CD14-positive monocyte (primary cell): ENCODE measurements at regions not wholly inside any gene's neighbourhood (a gene's known extent, or its start where the extent isn't known, plus 50 kb on each side); places are given as distances from the start of the nearest gene placed in this dataset.

Source experiments
- DNase-seq, 3 donors: peaks; one replicate each; pipeline ENCODE4 v3.0.0-alpha.2; 2011 to 2022
- H2AFZ ChIP-seq: 2 replicates; pipeline ENCODE4 v1.6.0; 2012; ENCODE audit warnings: mild to moderate bottlenecking, low read depth, low read length, inconsistent platforms; ENCODE audit not compliant: insufficient read depth, poor library complexity, severe bottlenecking
- H3K27ac ChIP-seq, 2 donors: 1 replicate in 1 of 2; 2 replicates in 1 of 2; pipeline ENCODE4 v1.5.1; 2012 to 2013; ENCODE audit warnings: low read length in 2 of 2, control low read depth in 1 of 2, inconsistent platforms in 1 of 2, low read depth in 1 of 2, mild to moderate bottlenecking in 1 of 2
- H3K27me3 ChIP-seq, 2 donors: one replicate each; pipeline versions ENCODE4 v1.6.0 to v1.6.1; 2011 to 2013; ENCODE audit warnings: low read length in 2 of 2; ENCODE audit not compliant: control insufficient read depth in 2 of 2, insufficient read depth in 2 of 2
- H3K36me3 ChIP-seq, 2 donors: replicated peaks in 1 of 2; 1 replicate in 1 of 2; 2 replicates in 1 of 2; pipeline versions ENCODE4 v1.5.1 to v1.6.1; 2012 to 2013; ENCODE audit warnings: low read length in 2 of 2, control low read depth in 1 of 2, inconsistent platforms in 1 of 2, mild to moderate bottlenecking in 1 of 2; ENCODE audit not compliant: insufficient read depth in 2 of 2, control insufficient read depth in 1 of 2
- H3K4me1 ChIP-seq, 2 donors: 1 replicate in 1 of 2; 2 replicates in 1 of 2; pipeline versions ENCODE4 v1.5.1 to v1.6.1; 2012 to 2013; ENCODE audit warnings: low read length in 2 of 2, control low read depth in 1 of 2, inconsistent platforms in 1 of 2, mild to moderate bottlenecking in 1 of 2, moderate library complexity in 1 of 2; ENCODE audit not compliant: insufficient read depth in 2 of 2, control insufficient read depth in 1 of 2
- H3K4me2 ChIP-seq: replicated peaks from 2 replicates; pipeline ENCODE3; 2012; ENCODE audit warnings: low read length, moderate library complexity, mild to moderate bottlenecking; ENCODE audit not compliant: poor library complexity, severe bottlenecking; ENCODE audit errors: extremely low read depth
- H3K4me3 ChIP-seq, 3 experiments: fragments of 200-600 bp in 1 of 3; sonication (generic) in 1 of 3; replicated peaks in 1 of 3; 1 replicate in 2 of 3; 2 replicates in 1 of 3; pipeline ENCODE4 v1.5.1; 2011 to 2013; ENCODE audit warnings: low read length in 3 of 3, mild to moderate bottlenecking in 3 of 3, control low read depth in 2 of 3, low read depth in 2 of 3, inconsistent platforms in 1 of 3, moderate library complexity in 1 of 3
- H3K79me2 ChIP-seq: 2 replicates; pipeline ENCODE4 v1.6.0; 2012; ENCODE audit warnings: mild to moderate bottlenecking, control low read depth, inconsistent platforms, low read length, moderate library complexity; ENCODE audit not compliant: insufficient read depth
- H3K9ac ChIP-seq: 2 replicates; pipeline ENCODE4 v1.6.0; 2017; ENCODE audit warnings: low read length, mild to moderate bottlenecking; ENCODE audit not compliant: insufficient read depth, poor library complexity, severe bottlenecking
- H3K9me3 ChIP-seq, 2 donors: replicated peaks in 1 of 2; 1 replicate in 1 of 2; 2 replicates in 1 of 2; pipeline versions ENCODE4 v1.5.1 to v1.6.1; 2012 to 2013; ENCODE audit warnings: low read length in 2 of 2, control low read depth in 1 of 2; ENCODE audit not compliant: control insufficient read depth in 1 of 2, insufficient read depth in 1 of 2
- H4K20me1 ChIP-seq: 2 replicates; pipeline ENCODE4 v1.6.0; 2012; ENCODE audit warnings: mild to moderate bottlenecking, low read length, control low read depth, moderate library complexity; ENCODE audit not compliant: insufficient read depth
- H3K27ac Mint-ChIP-seq, 7 donors: one replicate each; pipeline ENCODE4 v1.8.0; 2020; ENCODE audit warnings: mild to moderate bottlenecking in 7 of 7, mixed read lengths in 7 of 7, moderate library complexity in 6 of 7, inconsistent platforms in 2 of 7
- H3K27me3 Mint-ChIP-seq, 3 donors: one replicate each; pipeline ENCODE4 v1.8.0; 2021 to 2022; ENCODE audit warnings: low read depth in 3 of 3, mild to moderate bottlenecking in 3 of 3, mixed read lengths in 3 of 3, moderate library complexity in 3 of 3, inconsistent platforms in 1 of 3
- H3K36me3 Mint-ChIP-seq, 2 donors: one replicate each; pipeline ENCODE4 v1.8.0; 2020; ENCODE audit warnings: mixed read lengths in 2 of 2, inconsistent platforms in 1 of 2, mild to moderate bottlenecking in 1 of 2
- H3K4me1 Mint-ChIP-seq: one replicate; pipeline ENCODE4 v1.8.0; 2020; ENCODE audit warnings: mild to moderate bottlenecking, mixed read lengths
- H3K4me3 Mint-ChIP-seq, 2 donors: one replicate each; pipeline ENCODE4 v1.8.0; 2020; ENCODE audit warnings: mild to moderate bottlenecking in 2 of 2, mixed read lengths in 2 of 2, moderate library complexity in 1 of 2
- H3K9me3 Mint-ChIP-seq, 7 donors: one replicate each; pipeline ENCODE4 v1.8.0; 2020 to 2022; ENCODE audit warnings: mixed read lengths in 7 of 7, mild to moderate bottlenecking in 6 of 7, moderate library complexity in 6 of 7, inconsistent platforms in 2 of 7
- WGBS: methylation state at CpG from one replicate; pipeline ENCODE4 v1.1.5; 2013; ENCODE audit warnings: missing lambda C conversion rate; ENCODE audit not compliant: insufficient coverage; 5-methylcytosine and 5-hydroxymethylcytosine counted together
- intact Hi-C, 2 donors: fragments of 100-400 bp; cut with micrococcal nuclease; formaldehyde crosslinking; loops; one replicate each; pipeline versions ENCODE4 v1.15.0 to v1.15.1; 2023
- TF ChIP-seq, protein P1 (sequence below): fragments of 200-600 bp; IDR thresholded peaks from one replicate; pipeline ENCODE4 v1.8.0; 2022; ENCODE audit warnings: antibody characterized with exemption, mild to moderate bottlenecking

DNA sequence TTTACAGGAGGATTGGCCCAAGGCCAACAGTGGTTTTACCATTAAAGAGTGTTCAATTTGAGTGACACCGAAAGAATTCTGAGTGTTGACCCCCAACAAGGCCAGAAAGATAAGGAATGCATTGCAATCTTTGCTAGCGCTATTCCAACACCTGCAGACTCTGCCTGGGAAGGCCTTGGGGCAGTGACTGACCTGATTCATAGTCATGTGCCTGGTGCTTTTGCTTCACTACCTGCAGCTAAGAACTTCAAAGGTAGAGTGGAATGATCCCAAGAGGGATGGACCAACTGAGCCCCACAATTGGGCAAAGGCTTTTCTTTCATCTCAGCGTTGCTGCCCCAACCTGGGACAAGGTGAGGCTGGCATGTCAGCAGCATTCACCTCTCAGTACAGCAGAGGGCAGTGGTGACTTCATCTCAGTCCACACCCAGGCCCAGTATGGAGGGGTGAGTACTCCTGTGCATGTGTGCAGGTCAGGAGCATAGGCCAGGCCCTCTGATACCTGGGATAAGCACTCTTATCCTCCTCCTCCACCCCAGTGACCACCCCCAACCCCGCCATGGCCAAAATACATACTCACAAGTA lies 149.6 kb upstream of the GNAO1 start:
- Histone ChIP-seq H3K27me3 (peaks cover 0 to 11% of the 10 kb centered on the region in 2 donors), H2AFZ (no peak overlapping the region), H3K4me3 (no peak overlapping the region), H3K27ac (no peak overlapping the region), H4K20me1 (no peaks in the 10 kb centered on the region), H3K79me2 (no peaks in the 10 kb centered on the region), H3K36me3 (no peaks in the 10 kb centered on the region), H3K4me1 (no peaks in the 10 kb centered on the region), H3K9ac (no peak overlapping the region), H3K4me2 (no peak overlapping the region), H3K9me3 (no peaks in the 10 kb centered on the region)
- peaks cover 3 to 7% (median 5%) of the 10 kb centered on the region in 3 donors for H3K27me3 Mint-ChIP-seq
- DNase-seq, result no peak
- no peaks in the 10 kb centered on the region for H3K4me1 Mint-ChIP-seq
- intact Hi-C loops, result loop anchor here in 1 of 2 donors (10.0 kb wide), 1 partner anchor 607 kb away; no protein-coding TSS in a partner anchor
- no peaks in the 10 kb centered on the region for H3K36me3 Mint-ChIP-seq
- no CpG with 5 or more reads among the region's 4 CpGs for WGBS
- peaks cover 3 to 9% (median 8%) of the 10 kb centered on the region in 7 donors for H3K9me3 Mint-ChIP-seq
- TF ChIP-seq, protein P1, sequence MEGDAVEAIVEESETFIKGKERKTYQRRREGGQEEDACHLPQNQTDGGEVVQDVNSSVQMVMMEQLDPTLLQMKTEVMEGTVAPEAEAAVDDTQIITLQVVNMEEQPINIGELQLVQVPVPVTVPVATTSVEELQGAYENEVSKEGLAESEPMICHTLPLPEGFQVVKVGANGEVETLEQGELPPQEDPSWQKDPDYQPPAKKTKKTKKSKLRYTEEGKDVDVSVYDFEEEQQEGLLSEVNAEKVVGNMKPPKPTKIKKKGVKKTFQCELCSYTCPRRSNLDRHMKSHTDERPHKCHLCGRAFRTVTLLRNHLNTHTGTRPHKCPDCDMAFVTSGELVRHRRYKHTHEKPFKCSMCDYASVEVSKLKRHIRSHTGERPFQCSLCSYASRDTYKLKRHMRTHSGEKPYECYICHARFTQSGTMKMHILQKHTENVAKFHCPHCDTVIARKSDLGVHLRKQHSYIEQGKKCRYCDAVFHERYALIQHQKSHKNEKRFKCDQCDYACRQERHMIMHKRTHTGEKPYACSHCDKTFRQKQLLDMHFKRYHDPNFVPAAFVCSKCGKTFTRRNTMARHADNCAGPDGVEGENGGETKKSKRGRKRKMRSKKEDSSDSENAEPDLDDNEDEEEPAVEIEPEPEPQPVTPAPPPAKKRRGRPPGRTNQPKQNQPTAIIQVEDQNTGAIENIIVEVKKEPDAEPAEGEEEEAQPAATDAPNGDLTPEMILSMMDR, result no peak
- H3K27ac Mint-ChIP-seq, result no peak overlapping the region
- no peak overlapping the region for H3K4me3 Mint-ChIP-seq

DNA sequence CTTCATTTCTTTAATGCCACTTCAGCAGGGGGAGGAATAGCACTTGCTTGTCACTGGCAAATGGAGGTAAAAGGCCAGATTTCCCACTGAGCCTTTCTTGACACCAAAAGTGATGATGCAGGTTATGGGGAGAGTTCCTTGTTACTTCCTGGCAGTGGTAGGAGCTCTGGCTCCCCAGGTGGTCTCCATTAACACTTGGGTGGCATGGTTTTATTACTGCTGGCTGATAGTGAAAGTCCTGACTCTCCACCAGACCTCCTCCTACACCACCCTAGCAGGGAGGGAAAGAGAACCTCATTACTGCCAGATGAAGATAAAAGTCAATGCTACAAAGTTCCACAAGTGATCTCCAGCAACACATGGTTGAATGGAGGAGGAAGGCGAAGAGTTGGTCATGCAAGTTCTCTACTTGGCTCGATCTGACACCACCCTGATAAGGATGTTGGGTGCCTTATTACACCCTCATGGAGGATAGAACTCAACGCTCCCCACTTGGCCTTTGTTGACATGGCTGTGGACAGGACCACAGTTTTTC lies 152.7 kb upstream of the GNAO1 start:
- no peaks in the 10 kb centered on the region for H3K9me3 ChIP-seq
- Mint-ChIP-seq H3K4me1 (no peaks in the 10 kb centered on the region), H3K27ac (no peak overlapping the region), H3K4me3 (no peak overlapping the region), H3K36me3 (no peaks in the 10 kb centered on the region), H3K9me3 (peaks cover 6 to 12% (median 9%) of the 10 kb centered on the region in 7 donors), H3K27me3 (peaks cover 8 to 11% (median 11%) of the 10 kb centered on the region in 3 donors)
- H3K27ac ChIP-seq, result no peak overlapping the region
- intact Hi-C loops, result loop anchor here in 1 of 2 donors (10.0 kb wide), 1 partner anchor 256 kb away; no protein-coding TSS in a partner anchor
- H3K79me2 ChIP-seq, result no peaks in the 10 kb centered on the region
- no peak overlapping the region for H3K9ac ChIP-seq
- no peak overlapping the region for H3K4me2 ChIP-seq
- H2AFZ ChIP-seq, result no peak overlapping the region
- DNase-seq, result no peak
- WGBS, result 71% methylated on average over 1 of the region's 3 CpGs
- no peaks in the 10 kb centered on the region for H4K20me1 ChIP-seq
- no peaks in the 10 kb centered on the region for H3K27me3 ChIP-seq
- TF ChIP-seq, protein P1, result no peak
- H3K4me3 ChIP-seq, result no peak overlapping the region
- no peaks in the 10 kb centered on the region for H3K4me1 ChIP-seq
- H3K36me3 ChIP-seq, result no peaks in the 10 kb centered on the region
